BLaER1 treated with 17β-estradiol and CSF1 and Interleukin-3, amounts not matched to agents 10 nM and 100 nM (cell line): ENCODE measurements at regions not wholly inside any gene's neighbourhood (a gene's known extent, or its start where the extent isn't known, plus 50 kb on each side); places are given as distances from the start of the nearest gene placed in this dataset.
A peak's percentile ranks its signal among the peaks of the same experiment; 100 is the strongest.

Source experiments
- H3K27ac ChIP-seq, 11 experiments: shearing (Covaris generic); formaldehyde crosslinking; 2 replicates each; pipeline ENCODE4 v1.8.1; 2022
- H3K27me3 ChIP-seq, 11 experiments: shearing (Covaris generic); formaldehyde crosslinking; 2 replicates each; pipeline ENCODE4 v1.8.1; 2022
- H3K36me3 ChIP-seq, 11 experiments: shearing (Covaris generic); formaldehyde crosslinking; 2 replicates each; pipeline ENCODE4 v1.8.1; 2022
- H3K4me1 ChIP-seq, 10 experiments: shearing (Covaris generic); formaldehyde crosslinking; 2 replicates each; pipeline ENCODE4 v1.8.1; 2022
- H3K4me2 ChIP-seq, 11 experiments: shearing (Covaris generic); formaldehyde crosslinking; 2 replicates each; pipeline ENCODE4 v1.8.1; 2022
- H3K4me3 ChIP-seq, 10 experiments: shearing (Covaris generic); formaldehyde crosslinking; 2 replicates each; pipeline ENCODE4 v1.8.1; 2022
- H3K9ac ChIP-seq, 11 experiments: shearing (Covaris generic); formaldehyde crosslinking; 2 replicates each; pipeline ENCODE4 v1.8.1; 2022
- H3K9me3 ChIP-seq, 11 experiments: shearing (Covaris generic); formaldehyde crosslinking; replicated peaks in 1 of 11; 2 replicates each; pipeline ENCODE4 v1.8.1; 2022
- H4K20me1 ChIP-seq, 11 experiments: shearing (Covaris generic); formaldehyde crosslinking; 2 replicates each; pipeline ENCODE4 v1.8.1; 2022
- Cebpa-rat ChIP-seq, 11 experiments: shearing (Covaris generic); IDR thresholded peaks; 2 replicates each; pipeline ENCODE4 v1.8.1; 2022

GRCh38 chr16:63323722-63324705 is 1287.8 kb upstream of the CDH8 start:
- no peak overlapping the region for H3K9ac ChIP-seq
- H3K4me2 ChIP-seq = peak overlapping the region in 2 of 11 experiments; percentile 16 to 19; a peak in 2 of 22 replicates
- TF ChIP-seq Cebpa-rat (IDR thresholded peaks at IDR 0.05) = no peak
- H3K4me3 ChIP-seq = no peak overlapping the region
- H4K20me1 ChIP-seq = no peaks in the 10 kb centered on the region
- H3K27me3 ChIP-seq = no peaks in the 10 kb centered on the region
- no peaks in the 10 kb centered on the region for H3K9me3 ChIP-seq
- H3K27ac ChIP-seq = no peak overlapping the region
- peaks cover 0 to 21% (median 0%) of the 10 kb centered on the region in 10 experiments; a peak in 5 of 20 replicates for H3K4me1 ChIP-seq
- H3K36me3 ChIP-seq = no peaks in the 10 kb centered on the region

- Histone ChIP-seq H3K4me3 (no peak overlapping the region), H3K9ac (no peak overlapping the region), H3K27ac (no peak overlapping the region), H3K27me3 (no peaks in the 10 kb centered on the region), H3K9me3 (no peaks in the 10 kb centered on the region), H3K4me1 (peaks cover 0 to 21% (median 0%) of the 10 kb centered on the region in 10 experiments; a peak in 5 of 20 replicates), H4K20me1 (no peaks in the 10 kb centered on the region), H3K4me2 (peak overlapping the region in 3 of 11 experiments; percentile 21 to 56 (median 48); a peak in 5 of 22 replicates), H3K36me3 (no peaks in the 10 kb centered on the region)
- no peak for TF ChIP-seq Cebpa-rat (IDR thresholded peaks at IDR 0.05)
These were observed 1286.8 kb upstream of the CDH8 start for GRCh38 chr16:63323055-63323454.

- H3K27me3 ChIP-seq = no peaks in the 10 kb centered on the region
- no peak overlapping the region for H3K27ac ChIP-seq
- TF ChIP-seq Cebpa-rat (IDR thresholded peaks at IDR 0.05) = no peak
- no peaks in the 10 kb centered on the region for H4K20me1 ChIP-seq
- peaks cover 0 to 33% (median 0%) of the 10 kb centered on the region in 10 experiments; a peak in 6 of 20 replicates for H3K4me1 ChIP-seq
- H3K4me3 ChIP-seq = no peak overlapping the region
- H3K4me2 ChIP-seq = no peak overlapping the region
- no peaks in the 10 kb centered on the region for H3K36me3 ChIP-seq
- H3K9ac ChIP-seq = no peak overlapping the region
- no peaks in the 10 kb centered on the region for H3K9me3 ChIP-seq
These were observed 1279.0 kb upstream of the CDH8 start for GRCh38 chr16:63315229-63315628.

- H3K4me1 ChIP-seq = peaks cover 0 to 33% (median 0%) of the 10 kb centered on the region in 10 experiments; a peak in 6 of 20 replicates
- H4K20me1 ChIP-seq = no peaks in the 10 kb centered on the region
- H3K9me3 ChIP-seq = no peaks in the 10 kb centered on the region
- H3K9ac ChIP-seq = 0 out of 22 replicates have a peak overlapping the region, but pooled peaks of 1 of the 11 experiments have one; percentile 16
- H3K27me3 ChIP-seq = no peaks in the 10 kb centered on the region
- no peak for TF ChIP-seq Cebpa-rat (IDR thresholded peaks at IDR 0.05)
- peak overlapping the region in 3 of 11 experiments; percentile 37 to 69 (median 45); a peak in 5 of 22 replicates for H3K4me2 ChIP-seq
- H3K4me3 ChIP-seq = no peak overlapping the region
- H3K27ac ChIP-seq = peak overlapping the region in 2 of 11 experiments; percentile 26 to 60; a peak in 4 of 22 replicates
- no peaks in the 10 kb centered on the region for H3K36me3 ChIP-seq
These were observed 1276.1 kb upstream of the CDH8 start for GRCh38 chr16:63312346-63312745.

- Histone ChIP-seq H3K27ac (peak overlapping the region in 1 of 11 experiments; percentile 60; a peak in 2 of 22 replicates), H3K4me2 (peak overlapping the region in 3 of 11 experiments; percentile 37 to 69 (median 45); a peak in 5 of 22 replicates), H3K4me1 (peaks cover 0 to 33% (median 0%) of the 10 kb centered on the region in 10 experiments; a peak in 6 of 20 replicates), H4K20me1 (no peaks in the 10 kb centered on the region), H3K36me3 (no peaks in the 10 kb centered on the region), H3K9ac (no peak overlapping the region), H3K4me3 (no peak overlapping the region), H3K27me3 (no peaks in the 10 kb centered on the region), H3K9me3 (no peaks in the 10 kb centered on the region)
- TF ChIP-seq Cebpa-rat (IDR thresholded peaks at IDR 0.05) = no peak
These were observed 1275.1 kb upstream of the CDH8 start for GRCh38 chr16:63311313-63311712.

- no peaks in the 10 kb centered on the region for H3K9me3 ChIP-seq
- H3K9ac ChIP-seq = no peak overlapping the region
- no peaks in the 10 kb centered on the region for H3K27me3 ChIP-seq
- H3K4me1 ChIP-seq = no peaks in the 10 kb centered on the region
- H3K4me2 ChIP-seq = no peak overlapping the region
- H4K20me1 ChIP-seq = no peaks in the 10 kb centered on the region
- no peaks in the 10 kb centered on the region for H3K36me3 ChIP-seq
- H3K27ac ChIP-seq = no peak overlapping the region
- no peak overlapping the region for H3K4me3 ChIP-seq
- TF ChIP-seq Cebpa-rat (IDR thresholded peaks at IDR 0.05) = no peak
These were observed 1266.6 kb upstream of the CDH8 start for GRCh38 chr16:63302811-63303210.

- H3K4me2 ChIP-seq = no peak overlapping the region
- no peaks in the 10 kb centered on the region for H3K9me3 ChIP-seq
- H3K4me3 ChIP-seq = no peak overlapping the region
- no peaks in the 10 kb centered on the region for H3K27me3 ChIP-seq
- H4K20me1 ChIP-seq = no peaks in the 10 kb centered on the region
- H3K36me3 ChIP-seq = no peaks in the 10 kb centered on the region
- H3K4me1 ChIP-seq = no peaks in the 10 kb centered on the region
- TF ChIP-seq Cebpa-rat (IDR thresholded peaks at IDR 0.05) = no peak
- no peak overlapping the region for H3K9ac ChIP-seq
- H3K27ac ChIP-seq = no peak overlapping the region
These were observed 1265.1 kb upstream of the CDH8 start for GRCh38 chr16:63301349-63301748.

GRCh38 chr16:63298993-63299392 is 1262.8 kb upstream of the CDH8 start:
- Histone ChIP-seq H3K4me1 (no peaks in the 10 kb centered on the region), H3K4me2 (no peak overlapping the region), H3K9ac (no peak overlapping the region), H3K27me3 (no peaks in the 10 kb centered on the region), H3K36me3 (no peaks in the 10 kb centered on the region), H3K9me3 (no peaks in the 10 kb centered on the region), H3K27ac (no peak overlapping the region), H3K4me3 (no peak overlapping the region), H4K20me1 (no peaks in the 10 kb centered on the region)
- TF ChIP-seq Cebpa-rat (IDR thresholded peaks at IDR 0.05) = no peak

GRCh38 chr16:63292036-63292435 is 1255.8 kb upstream of the CDH8 start:
- Histone ChIP-seq H3K9ac (no peak overlapping the region), H3K4me2 (no peak overlapping the region), H3K4me1 (no peaks in the 10 kb centered on the region), H3K9me3 (no peaks in the 10 kb centered on the region), H3K36me3 (no peaks in the 10 kb centered on the region), H3K27me3 (no peaks in the 10 kb centered on the region), H3K27ac (no peak overlapping the region), H4K20me1 (no peaks in the 10 kb centered on the region), H3K4me3 (no peak overlapping the region)
- no peak for TF ChIP-seq Cebpa-rat (IDR thresholded peaks at IDR 0.05)
